T-helper 1 cell treated with Interleukin-12 subunit alpha and Interleukin-12 subunit beta and Interleukin-4 antibody, amounts not matched to agents 30 ng/mL and 1 ng/mL, for 36 hours (primary cell): ENCODE measurements at regions not wholly inside any gene's neighbourhood (a gene's known extent, or its start where the extent isn't known, plus 50 kb on each side); places are given as distances from the start of the nearest gene placed in this dataset.
"Not testable (repeated sequence)": the region's sequence is repeated elsewhere in the genome, so short reads cannot be mapped to it uniquely, and the experiment has no call there.

Experiments used
- intact Hi-C: fragments of 100-400 bp; cut with micrococcal nuclease; formaldehyde crosslinking; loops from one replicate; pipeline ENCODE4 v1.15.1; 2024

DNA sequence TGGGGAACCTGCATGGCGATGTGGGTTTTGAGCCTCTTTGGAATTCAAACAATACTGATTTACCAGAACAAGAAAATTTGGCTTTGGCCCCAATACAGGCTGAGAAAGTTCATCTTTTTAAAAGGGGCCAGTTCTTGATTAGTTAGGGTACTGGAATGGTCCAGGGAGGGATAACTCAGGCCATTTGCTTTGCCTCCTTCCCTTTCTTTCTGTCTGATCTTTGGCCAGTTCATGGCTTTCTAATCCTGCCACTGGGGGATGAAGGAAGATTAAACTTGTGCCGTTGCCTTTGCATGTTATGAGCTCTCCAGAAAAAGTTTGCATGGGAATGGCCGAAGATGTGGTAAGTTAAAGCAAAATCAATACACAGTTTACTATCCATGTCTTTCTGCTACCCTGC is 78.4 kb downstream of the ADAMTS15 start:
- intact Hi-C loops = no loop called here

DNA sequence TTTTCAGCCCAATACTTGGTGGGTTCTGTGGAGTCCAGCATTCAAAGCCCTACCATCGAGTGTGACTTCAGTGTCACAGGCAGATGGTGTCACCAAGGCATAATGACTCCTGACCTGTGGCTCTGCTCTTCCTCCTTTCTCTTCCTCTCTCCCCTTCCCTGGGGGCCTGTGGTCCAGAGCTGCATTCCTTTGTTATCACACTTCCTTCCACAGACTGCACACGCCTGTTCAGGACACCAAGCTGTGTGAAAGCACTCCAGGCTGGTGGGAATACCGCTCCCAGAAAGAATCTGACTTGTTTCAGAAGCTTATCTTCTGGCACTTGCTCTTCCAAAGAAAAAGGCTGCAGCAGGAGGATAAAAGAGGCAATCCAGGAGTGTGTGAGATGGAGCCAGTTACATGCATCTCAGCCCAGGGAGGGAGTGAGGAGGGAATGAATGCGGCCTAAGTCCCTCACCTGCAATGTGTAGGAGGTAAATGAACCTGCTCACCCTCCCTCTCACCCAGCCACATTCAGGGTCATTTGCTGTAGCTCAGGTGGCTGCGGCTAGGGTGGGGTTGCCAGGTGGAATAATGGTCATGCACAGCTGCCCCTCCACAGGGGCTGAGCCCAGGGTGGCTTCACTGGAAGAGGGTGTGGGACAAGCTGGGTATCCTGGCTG is 79.3 kb downstream of the ADAMTS15 start:
- intact Hi-C loops = no loop called here

DNA sequence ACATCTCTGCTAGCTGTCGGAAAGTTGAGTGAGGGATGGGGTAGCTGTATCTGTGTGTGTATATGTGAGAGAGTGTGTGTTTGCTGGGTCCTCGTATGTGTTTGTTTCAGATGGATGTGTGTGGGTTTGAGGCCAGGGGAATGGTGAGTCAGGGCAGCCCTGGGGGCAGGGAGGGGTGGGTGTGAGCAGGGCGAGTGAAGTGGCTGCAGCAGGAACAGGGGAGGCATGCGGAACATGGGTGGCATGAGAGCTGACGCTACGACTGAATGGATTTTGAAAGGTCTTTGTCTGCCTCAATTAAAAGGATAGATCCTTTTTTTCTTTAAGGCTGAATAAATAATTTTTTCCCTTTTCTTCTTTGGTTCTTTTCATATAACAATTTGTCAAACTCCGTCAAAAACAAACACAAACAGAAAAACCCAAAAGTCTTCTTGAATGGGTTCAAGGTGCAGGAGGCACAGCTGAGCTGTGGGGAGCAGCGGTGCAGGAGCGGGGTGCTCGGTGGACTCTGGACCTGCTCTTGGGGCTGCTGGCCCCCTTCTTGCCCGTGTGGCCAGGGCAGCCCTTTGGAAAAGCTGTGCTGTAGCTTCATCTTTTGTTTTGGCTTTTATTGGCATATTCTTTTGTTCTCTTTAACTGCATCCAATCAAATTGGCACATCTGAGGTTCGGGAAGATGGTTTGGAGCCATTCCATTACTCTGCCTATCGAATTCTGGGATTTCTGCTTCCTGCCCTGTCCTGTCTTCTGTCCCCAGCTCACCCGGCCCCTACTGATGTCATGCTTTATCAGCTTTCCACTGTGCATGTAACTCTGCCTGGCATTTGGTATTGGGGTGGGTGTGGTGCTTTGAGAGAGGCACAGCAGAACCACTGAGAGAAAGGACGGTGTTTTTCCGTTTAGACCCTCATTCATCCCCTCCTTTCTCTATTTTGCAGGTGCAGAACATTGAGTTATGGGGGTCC is 80.1 kb downstream of the ADAMTS15 start:
- intact Hi-C loops = no loop called here

DNA sequence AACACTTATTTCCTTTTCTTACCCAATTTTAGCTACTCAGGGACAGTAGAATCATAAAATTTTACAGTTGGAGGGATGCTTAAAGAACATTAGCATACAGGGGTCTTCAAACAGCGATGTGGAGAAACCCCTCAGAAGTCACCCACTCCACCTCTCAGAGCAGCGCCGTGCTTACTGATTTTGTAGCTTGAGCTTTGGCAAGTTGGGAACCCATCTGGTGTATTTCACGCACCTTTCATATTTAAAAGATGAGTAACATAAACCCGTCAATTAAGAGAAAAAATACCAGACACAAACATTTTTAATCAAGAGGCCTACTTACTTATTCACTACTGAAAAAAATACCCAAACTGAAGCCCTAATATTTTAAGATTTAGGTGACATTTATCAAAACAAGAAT is 80.9 kb downstream of the ADAMTS15 start:
- intact Hi-C loops = no loop called here

DNA sequence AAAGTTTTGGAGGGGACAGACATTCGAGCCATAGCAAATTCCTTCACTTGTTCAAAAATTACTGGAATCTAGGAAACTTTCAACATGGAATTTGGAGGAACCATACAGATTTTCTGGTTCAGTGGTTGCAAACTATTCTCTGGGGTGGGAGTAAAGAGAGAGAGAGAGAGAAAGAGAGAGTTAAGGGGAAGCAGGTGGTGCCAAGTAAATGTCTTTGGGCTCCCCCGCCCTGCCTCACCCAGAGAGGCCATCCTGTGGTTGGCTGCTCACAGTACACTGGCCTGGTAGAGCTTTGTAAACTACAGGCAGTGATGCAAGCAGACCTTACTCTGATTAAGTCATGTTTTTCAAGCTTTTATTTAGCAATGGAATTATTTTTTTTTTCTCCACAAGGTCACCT is 82.6 kb downstream of the ADAMTS15 start:
- intact Hi-C loops = no loop called here

DNA sequence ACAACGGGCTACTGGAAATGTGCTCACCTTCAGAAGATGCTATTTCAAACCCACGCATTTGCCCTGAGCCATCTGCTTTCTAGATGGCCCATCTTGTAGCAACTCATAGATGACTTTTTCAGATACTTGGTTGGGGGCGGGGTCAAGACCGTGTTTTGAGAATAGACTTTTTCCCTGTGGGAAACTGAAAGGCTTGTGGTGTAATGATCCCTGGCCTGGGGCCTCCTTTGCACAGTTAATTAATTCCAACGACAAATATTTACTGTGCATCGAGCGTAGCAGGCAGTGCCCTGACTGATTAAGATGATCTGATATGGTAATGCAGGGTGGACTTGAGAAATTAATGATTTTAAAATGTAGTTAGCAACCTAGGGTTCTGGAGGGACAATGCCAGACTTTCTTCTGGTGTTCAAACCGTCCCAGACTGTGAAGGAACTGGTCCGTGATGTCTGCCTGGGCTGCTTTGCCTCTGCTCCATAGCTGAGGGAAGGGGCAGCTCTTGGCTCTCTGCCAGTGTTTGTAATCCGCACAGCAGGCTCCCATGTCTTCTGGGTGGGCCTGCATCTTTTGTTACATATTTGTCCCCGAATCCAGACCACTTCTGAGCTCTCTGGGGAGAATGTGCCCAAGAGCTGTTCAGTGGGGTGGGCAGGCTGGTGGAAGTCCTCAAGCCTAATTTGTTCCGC is 84.8 kb downstream of the ADAMTS15 start:
- intact Hi-C loops = no loop called here

DNA sequence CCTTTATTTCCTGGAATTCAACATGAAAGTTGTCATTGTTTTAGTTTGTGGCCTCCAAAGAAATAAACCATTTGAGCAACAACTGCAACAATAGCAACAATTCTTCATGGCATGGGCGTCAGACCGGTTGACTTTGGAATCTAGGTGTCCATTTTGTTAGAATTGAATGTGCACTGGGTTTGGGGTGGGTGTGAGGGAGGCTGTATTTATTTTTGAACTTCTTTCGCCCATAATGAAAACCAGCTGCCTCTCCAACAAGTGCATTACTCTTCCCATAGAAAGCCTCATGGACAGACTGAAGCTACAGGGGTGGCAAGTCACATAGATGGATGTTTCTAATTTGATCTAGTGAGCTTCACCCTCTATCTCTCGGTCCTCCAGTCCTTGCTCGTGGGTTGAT is 85.4 kb downstream of the ADAMTS15 start:
- intact Hi-C loops = no loop called here

DNA sequence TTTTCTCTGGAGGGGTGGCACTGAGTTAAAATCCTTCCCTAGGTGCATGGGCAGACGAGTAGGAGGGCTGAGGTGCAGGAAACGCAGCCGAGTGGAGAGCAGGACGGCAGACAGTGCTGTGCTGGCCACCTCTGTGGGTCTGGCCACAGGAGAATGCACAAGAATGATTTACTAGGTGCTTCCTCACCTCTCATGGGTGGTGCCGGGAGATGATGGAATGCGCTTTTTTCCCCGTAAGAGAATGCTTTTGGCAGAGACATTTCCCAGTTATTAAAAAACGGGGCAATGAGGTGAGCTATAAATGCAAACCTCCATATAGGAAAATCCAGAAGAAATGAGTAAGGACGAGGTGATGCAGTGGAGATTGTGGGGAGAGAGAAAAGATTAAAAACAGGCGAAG is 86.1 kb downstream of the ADAMTS15 start:
- intact Hi-C loops = no loop called here

DNA sequence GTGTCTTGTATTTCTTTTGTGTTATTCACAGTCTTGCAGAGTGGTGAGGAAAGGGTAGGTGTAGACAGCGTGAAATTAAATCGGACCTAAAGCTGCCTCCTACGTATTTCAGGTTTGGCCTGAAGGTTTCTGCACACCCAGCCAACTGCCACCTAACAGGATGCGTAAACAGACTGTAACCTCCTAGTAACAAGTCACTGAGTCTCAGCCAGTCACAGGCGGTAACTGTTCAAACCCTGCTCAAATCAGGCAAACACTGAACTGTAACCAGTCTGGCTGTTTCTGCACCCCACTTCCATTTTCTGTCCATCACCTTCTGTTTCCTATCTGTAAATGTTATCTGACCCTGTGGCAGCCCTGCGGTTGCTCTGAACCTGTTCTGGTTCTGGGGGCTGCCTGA is 87.1 kb downstream of the ADAMTS15 start:
- intact Hi-C loops = no loop called here

DNA sequence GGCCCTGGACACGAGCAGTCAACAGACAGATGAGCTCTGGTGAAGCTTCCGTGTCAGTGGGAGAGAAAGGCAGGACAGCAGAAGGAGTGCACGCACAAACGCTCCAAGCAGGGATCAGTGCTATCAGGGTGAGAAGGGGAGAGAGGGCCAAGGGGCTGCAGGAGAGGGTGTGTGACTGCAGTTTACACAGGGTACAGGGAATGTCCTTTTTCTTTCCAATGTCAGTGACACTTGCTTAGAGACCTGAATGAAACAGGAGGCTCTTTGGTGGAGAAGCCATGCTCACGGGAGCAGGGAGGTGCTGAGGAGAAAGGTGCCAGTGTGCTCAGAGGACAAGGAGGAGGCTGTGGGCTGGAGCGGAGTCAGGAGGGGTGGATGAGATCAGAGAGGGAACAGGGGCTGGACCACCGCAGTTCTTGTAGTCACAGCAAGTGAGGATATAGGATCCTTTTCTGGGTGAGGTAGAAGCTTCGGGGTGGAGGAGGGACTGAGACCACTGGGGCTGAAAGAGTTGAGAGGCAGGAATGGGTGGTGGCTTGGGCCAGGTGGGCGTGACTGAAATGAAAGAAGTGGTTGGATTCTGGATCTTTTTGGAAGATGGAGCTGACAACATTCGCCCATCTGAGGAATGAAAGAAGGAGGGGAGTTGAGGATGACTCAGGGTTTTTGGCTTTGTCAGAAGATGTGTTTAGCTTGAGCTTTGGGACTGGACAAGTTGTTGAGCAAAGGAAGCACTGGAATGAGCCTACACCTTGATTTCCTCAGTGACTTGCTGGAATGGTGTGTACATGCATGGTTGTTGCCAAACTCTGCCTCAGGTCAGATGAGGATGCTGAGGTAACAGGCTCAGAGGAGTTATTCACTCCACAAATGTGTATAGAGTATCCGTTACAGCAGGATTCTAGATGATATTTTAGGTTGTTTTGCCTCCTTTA is 87.9 kb downstream of the ADAMTS15 start:
- intact Hi-C loops = no loop called here

DNA sequence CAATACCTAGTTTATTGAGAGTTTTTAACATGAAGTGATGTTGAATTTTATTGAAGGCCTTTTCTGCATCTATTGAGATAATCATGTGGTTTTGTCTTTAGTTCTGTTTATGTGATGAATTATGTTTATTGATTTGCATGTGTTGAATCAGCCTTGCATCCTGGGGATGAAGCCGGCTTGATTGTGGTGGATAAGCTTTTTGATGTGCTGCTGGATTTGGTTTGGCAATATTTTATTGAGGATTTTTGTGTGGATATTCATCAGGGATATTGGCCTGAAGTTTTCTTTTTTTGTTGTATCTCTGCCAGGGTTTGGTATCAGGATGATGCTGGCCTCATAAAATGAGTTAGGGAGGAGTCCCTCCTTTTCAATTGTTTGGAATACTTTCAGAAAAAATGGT is 91.2 kb downstream of the ADAMTS15 start:
- intact Hi-C loops = not testable (repeated sequence)

DNA sequence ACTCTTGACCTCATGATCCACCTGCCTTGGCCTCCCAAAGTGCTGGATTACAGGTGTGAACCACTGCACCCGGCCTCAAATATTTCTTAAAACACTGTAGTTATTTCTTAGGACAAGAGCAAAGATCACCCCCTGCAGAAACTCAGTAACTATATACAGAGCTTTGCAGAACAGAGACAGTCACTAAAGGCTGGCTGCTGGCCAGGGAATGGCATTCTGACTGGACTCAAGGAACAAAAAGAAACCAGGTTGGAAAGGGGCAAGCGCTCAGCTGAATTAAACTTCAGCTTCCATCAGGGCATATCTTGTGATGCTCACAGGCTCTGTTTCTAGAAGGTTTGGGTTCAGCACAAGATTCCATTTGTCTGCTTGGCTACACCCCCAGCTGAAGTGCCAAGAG is 95.8 kb downstream of the ADAMTS15 start:
- intact Hi-C loops = no loop called here

DNA sequence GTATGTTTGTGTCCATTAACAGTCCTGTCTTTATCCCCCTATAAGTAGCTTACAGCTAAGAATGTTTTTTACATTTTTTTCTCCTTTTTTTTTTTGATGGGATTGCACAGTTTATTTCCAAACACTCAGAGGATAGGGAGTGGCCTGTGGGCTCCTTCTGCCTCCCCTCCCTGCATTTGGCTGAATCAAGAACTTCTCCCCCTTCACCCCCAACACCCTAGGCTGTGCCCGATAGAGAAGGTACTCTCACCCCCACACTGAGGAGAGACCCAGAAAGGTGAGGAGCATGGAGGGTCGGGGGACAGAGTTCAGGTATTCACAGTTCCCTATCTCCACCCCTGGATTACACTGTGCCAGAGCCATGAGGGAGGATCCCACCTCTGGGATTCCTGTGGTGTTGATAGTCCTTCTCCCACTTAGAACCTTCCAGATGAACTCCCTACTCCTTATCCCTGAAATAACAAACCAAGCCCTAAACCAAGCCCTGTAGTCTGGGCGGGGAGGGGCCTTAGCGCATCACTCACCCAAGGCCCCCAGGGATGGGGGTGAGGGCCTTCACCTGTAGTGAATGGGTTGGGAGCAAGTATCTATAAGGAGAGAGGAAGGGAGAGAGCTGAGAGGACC is 97.1 kb downstream of the ADAMTS15 start:
- intact Hi-C loops = no loop called here

DNA sequence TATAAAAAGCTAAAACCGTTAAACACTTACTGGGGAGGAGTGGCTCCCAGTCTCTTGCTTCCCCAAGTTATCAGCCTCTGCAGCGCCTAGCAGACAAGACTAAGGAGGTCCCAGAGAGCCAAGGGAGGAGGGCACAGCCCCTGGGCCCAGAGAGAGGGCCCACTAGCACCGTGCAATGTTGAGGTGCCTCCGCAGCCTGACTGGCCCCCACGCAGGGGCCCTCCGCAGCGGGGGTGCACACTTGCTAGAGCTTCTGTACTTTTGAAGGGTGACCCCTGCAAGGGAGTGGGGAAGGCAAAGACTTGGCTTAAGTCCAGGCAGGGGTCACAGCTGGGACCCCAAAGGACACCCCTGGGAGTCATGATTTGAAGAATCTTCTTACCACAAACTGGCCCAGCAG is 98.0 kb downstream of the ADAMTS15 start:
- intact Hi-C loops = no loop called here

DNA sequence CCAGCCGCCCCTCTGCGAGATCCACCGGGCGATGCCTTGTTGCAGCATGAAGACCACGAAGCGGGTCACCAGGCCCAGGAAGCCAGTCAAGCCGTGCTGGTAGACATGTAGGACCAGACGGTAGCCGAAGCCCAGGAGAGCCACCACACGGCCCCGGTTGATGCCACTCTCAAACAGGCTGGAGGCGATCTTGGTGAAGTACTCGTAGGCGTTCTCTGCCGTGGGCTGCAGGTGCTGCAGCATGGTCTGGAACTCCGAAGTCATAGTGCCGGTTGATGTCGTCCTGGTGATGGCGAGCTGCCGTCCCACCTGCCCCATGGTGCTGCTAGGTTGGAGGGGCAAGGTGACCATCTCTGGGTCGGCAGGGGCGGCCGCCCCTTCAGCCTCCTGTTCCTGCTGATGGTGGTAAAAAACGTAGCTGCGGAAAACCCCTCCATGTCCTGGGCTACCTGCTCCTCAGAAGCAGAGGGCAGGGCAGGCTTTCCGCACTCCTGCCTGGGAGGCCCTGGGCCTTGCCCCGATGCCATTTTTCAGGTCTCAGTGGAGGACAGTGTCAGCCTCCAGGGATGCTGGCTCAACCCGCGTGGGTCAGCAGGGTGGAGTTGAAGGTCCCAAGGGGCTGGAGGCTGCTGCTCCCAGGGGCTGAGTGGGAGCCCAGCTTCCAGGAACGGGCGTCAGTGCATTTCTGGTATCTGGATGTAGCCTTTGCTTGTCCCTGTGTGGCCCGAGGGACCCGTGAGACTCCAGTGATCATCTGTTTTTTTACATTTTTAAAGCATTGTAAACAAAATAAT is 98.7 kb downstream of the ADAMTS15 start:
- intact Hi-C loops = no loop called here

DNA sequence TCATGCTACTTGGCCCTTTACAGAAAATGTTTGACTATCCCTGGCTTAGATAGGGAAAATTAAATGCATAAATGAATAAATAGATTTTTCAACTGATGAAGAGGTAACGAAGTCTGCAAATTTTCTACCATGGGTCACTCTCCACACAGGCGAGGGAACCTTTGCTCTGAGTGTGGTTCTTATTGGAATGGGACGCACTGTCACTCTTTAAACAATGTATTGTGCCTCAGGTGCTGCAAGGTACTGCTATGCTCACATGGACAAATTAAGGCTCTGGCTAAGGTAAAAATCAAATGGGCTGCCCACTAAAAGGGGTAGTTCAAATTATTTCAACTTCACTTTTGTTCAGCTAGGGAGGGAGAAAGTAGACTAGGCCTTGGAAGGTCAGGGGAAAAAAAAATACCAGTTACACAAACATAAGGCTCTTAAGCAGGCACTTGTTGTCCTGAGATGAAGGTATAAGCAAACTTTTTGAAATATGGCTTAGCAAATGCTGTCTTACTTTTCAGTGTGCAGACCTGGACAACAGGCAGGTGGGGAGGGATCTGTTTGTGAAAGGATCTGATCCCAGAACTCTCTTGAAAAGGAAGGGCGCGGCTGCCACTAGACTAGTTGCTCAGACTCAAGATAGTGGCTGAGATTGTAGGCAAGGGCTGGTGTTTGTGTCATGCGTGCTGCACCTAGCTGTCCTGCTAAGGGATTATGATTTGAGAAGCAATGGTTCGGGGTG is 99.5 kb downstream of the ADAMTS15 start:
- intact Hi-C loops = no loop called here

DNA sequence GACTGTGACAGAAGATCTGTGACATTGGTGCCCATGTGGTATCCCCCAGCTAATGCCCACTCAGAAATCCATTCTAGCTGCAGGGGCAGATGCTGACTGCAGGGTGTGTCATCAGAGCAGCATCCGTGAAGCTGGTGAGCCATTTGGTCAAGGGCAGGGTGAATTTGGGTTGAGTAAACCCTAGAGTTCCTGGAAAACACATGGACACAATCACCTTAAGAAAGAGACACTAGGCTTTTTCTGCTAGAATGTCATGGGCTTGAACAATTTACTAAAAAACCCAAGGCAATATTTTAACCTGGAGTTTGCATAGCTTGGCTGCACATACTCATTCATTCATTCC is 100.0 kb downstream of the ADAMTS15 start:
- intact Hi-C loops = no loop called here

DNA sequence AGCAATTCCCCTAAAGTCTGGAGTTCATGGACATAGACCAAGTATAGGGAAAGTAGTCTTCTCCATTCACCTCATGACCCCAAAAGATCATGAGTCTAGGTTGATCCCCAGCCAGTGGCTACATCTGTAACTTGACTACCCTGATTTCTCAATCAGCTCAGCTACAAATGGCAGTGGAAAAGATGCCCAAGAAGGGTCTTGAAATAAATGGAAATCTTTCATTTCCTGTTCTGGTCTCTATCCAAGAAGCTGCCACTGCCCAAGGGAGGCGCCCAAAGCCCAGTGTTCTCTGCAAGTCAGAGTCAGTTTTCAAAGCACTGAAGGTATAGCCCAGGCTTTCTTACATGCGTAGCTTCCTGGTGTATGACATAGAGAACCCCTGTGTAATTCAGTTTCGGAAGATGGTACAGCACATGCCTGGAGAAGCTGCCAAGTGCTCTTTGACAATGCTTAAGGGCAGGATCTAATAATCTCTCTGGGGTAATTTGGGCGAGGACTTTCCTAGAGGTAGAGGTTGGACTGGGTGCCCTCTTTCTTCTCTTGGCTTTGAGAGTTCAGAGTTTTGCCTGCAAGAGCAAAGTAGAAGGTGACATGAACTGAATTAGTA is 101.1 kb downstream of the ADAMTS15 start:
- intact Hi-C loops = no loop called here

DNA sequence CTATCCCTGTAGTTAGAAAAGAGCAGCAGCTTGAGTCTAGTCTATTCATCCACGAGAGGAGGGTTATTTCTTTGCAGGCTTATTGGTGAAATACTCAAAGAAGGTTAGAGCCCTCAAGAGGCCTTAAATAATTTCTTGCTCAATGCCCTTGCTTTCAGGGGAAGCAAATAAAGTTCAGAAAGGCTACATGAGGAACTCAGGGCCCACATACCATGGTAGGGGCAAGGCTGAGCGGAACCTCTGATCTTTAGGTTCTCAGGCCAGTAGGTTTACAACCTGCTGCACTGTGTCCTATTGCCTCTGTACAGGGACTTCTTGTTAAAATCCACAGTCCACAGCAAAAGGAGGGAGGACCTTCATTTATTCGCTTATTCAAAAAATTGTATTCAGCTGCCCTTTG is 101.7 kb downstream of the ADAMTS15 start:
- intact Hi-C loops = no loop called here
